A549 (cell line): ENCODE measurements at regions not wholly inside any gene's neighbourhood (a gene's known extent, or its start where the extent isn't known, plus 50 kb on each side); places are given as distances from the start of the nearest gene placed in this dataset.

Experiments used
- BHLHE40 ChIP-seq: IDR thresholded peaks from 2 replicates; pipeline ENCODE4 v1.6.1; 2012; ENCODE audit warnings: low read depth, low read length, inconsistent platforms
- CTCF ChIP-seq: fragments of >200 bp; sonication (Bioruptor Twin); formaldehyde crosslinking; IDR thresholded peaks from 3 replicates; pipeline ENCODE4 v1.5.1; 2016
- ESRRA ChIP-seq: fragments of 150-350 bp; IDR thresholded peaks from 2 replicates; pipeline ENCODE4 v1.6.1; 2014; ENCODE audit warnings: mild to moderate bottlenecking, low read length, borderline replicate concordance
- MAFK ChIP-seq: fragments of 450-650 bp; IDR thresholded peaks from 2 replicates; pipeline ENCODE4 v1.6.1; 2014; ENCODE audit not compliant: partially characterized antibody
- MYC ChIP-seq: IDR thresholded peaks from 2 replicates; pipeline ENCODE4 v1.6.1; 2012; ENCODE audit warnings: mild to moderate bottlenecking, inconsistent platforms, low read length, improper control_type of control experiment, borderline replicate concordance
- NPAS2 ChIP-seq: fragments of 250-450 bp; sonication (Bioruptor Pico); IDR thresholded peaks from 2 replicates; pipeline ENCODE4 v1.8.0; 2022; ENCODE audit warnings: mild to moderate bottlenecking, moderate library complexity, borderline replicate concordance
- POLR2A ChIP-seq: IDR thresholded peaks from 2 replicates; pipeline ENCODE4 v1.6.1; 2012; ENCODE audit warnings: mild to moderate bottlenecking, low read length
- RCOR1 ChIP-seq: fragments of 150-350 bp; IDR thresholded peaks from 2 replicates; pipeline ENCODE4 v1.6.1; 2014; ENCODE audit warnings: antibody characterized with exemption, low read length, low read depth
- RNF2 ChIP-seq: fragments of 200-600 bp; sonication (generic); IDR thresholded peaks from 2 replicates; pipeline ENCODE4 v1.6.1; 2016; ENCODE audit warnings: low read depth, mild to moderate bottlenecking, antibody characterized with exemption, moderate library complexity, borderline replicate concordance
- TP53 ChIP-seq: fragments of 250-450 bp; sonication (Bioruptor Pico); IDR thresholded peaks from 2 replicates; pipeline ENCODE4 v1.5.0; 2021; ENCODE audit warnings: mild to moderate bottlenecking, moderate library complexity
- USF2 ChIP-seq: fragments of 450-650 bp; IDR thresholded peaks from 2 replicates; pipeline ENCODE4 v1.6.1; 2014; ENCODE audit warnings: antibody characterized with exemption
- ZSCAN20 ChIP-seq: fragments of 250-450 bp; sonication (Bioruptor Pico); IDR thresholded peaks from 2 replicates; pipeline ENCODE4 v1.8.0; 2022; ENCODE audit warnings: mild to moderate bottlenecking, moderate library complexity

- TF ChIP-seq ESRRA: no peak
- TF ChIP-seq BHLHE40: no peak
- no peak for TF ChIP-seq USF2
- TF ChIP-seq POLR2A: no peak
- no peak for TF ChIP-seq CTCF
- TF ChIP-seq MAFK: no peak
- no peak for TF ChIP-seq TP53 (CRISPR knock-in tag)
- no peak for TF ChIP-seq RNF2
- TF ChIP-seq MYC: no peak
- TF ChIP-seq ZSCAN20 (CRISPR knock-in tag): no peak
- TF ChIP-seq NPAS2 (CRISPR knock-in tag): no peak
- TF ChIP-seq RCOR1: no peak
These were observed 329.3 kb upstream of the ZNF804A start for GRCh38 chr2:184268900-184269477.
